ENCODE measurements at regions not wholly inside any gene's neighbourhood (a gene's known extent, or its start where the extent isn't known, plus 50 kb on each side); places are given as distances from the start of the nearest gene placed in this dataset.

DNA sequence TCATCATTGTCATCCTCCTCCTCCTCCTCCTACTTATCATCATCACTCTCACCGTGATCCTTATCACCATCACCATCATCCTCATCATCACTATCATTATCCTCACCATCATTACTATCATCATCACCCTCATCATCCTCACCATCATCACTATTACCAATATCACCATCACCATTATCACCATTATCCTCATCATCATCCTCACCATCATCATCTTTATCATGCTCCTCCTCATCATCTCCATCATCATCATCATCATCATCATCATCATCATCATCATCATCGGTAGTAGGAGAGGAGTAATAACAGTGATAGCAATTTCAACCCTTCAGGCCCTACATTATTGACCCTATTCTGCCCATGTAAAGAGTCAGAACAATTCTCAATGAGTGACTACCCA lies 345.9 kb upstream of the ZNF32 start:
- no peak for TF ChIP-seq POLR2AphosphoS5 (IDR thresholded peaks at IDR 0.05; ENCODE audit: low read depth, low read length)
- TF ChIP-seq, protein P1, sequence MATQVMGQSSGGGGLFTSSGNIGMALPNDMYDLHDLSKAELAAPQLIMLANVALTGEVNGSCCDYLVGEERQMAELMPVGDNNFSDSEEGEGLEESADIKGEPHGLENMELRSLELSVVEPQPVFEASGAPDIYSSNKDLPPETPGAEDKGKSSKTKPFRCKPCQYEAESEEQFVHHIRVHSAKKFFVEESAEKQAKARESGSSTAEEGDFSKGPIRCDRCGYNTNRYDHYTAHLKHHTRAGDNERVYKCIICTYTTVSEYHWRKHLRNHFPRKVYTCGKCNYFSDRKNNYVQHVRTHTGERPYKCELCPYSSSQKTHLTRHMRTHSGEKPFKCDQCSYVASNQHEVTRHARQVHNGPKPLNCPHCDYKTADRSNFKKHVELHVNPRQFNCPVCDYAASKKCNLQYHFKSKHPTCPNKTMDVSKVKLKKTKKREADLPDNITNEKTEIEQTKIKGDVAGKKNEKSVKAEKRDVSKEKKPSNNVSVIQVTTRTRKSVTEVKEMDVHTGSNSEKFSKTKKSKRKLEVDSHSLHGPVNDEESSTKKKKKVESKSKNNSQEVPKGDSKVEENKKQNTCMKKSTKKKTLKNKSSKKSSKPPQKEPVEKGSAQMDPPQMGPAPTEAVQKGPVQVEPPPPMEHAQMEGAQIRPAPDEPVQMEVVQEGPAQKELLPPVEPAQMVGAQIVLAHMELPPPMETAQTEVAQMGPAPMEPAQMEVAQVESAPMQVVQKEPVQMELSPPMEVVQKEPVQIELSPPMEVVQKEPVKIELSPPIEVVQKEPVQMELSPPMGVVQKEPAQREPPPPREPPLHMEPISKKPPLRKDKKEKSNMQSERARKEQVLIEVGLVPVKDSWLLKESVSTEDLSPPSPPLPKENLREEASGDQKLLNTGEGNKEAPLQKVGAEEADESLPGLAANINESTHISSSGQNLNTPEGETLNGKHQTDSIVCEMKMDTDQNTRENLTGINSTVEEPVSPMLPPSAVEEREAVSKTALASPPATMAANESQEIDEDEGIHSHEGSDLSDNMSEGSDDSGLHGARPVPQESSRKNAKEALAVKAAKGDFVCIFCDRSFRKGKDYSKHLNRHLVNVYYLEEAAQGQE (IDR thresholded peaks at IDR 0.05; ENCODE audit: insufficient read depth in 1 of 2, low read depth in 2 of 2, low read length in 2 of 2): no peak
- TF ChIP-seq FOXP2 (optimal IDR thresholded peaks at IDR 0.05; ENCODE audit: borderline replicate concordance, extremely low read depth, extremely low read length, insufficient read depth): no peak
- no peak for TF ChIP-seq SIN3A (IDR thresholded peaks at IDR 0.05; ENCODE audit: borderline replicate concordance, insufficient read depth, low read length)
- no peak for TF ChIP-seq TAF1 (IDR thresholded peaks at IDR 0.05; ENCODE audit: borderline replicate concordance, insufficient read depth, low read length)
